Activated CD4-positive, alpha-beta memory T cell treated with anti-CD3 and anti-CD28 coated beads, Interleukin-2, amount 10 ng/mL, durations not matched to agents 7 days and 5 days (primary cell): ENCODE measurements at regions not wholly inside any gene's neighbourhood (a gene's known extent, or its start where the extent isn't known, plus 50 kb on each side); places are given as distances from the start of the nearest gene placed in this dataset.

Experiments used
- CTCF ChIA-PET: fragments of 350-600 bp; sonication (Branson Sonifier 250); formaldehyde crosslinking; loops from one replicate; lab custom pipeline; 2021; ENCODE audit warnings: antibody characterized with exemption, inconsistent platforms; lab: Charles Lee
- POLR2A ChIA-PET: fragments of 350-600 bp; sonication (Branson Sonifier 250); formaldehyde crosslinking; loops from one replicate; lab custom pipeline; 2021; ENCODE audit warnings: antibody characterized with exemption; lab: Charles Lee
- DNase-seq: peaks from one replicate; pipeline ENCODE4 v3.0.0-alpha.2; 2020
- H3K27ac Mint-ChIP-seq: one replicate; pipeline ENCODE4 v1.8.0; 2021; ENCODE audit warnings: mild to moderate bottlenecking, mixed read lengths
- H3K27me3 Mint-ChIP-seq: one replicate; pipeline ENCODE4 v1.8.0; 2021; ENCODE audit warnings: mixed read lengths
- H3K36me3 Mint-ChIP-seq: one replicate; pipeline ENCODE4 v1.8.0; 2021; ENCODE audit warnings: low read depth, mixed read lengths
- H3K4me1 Mint-ChIP-seq: one replicate; pipeline ENCODE4 v1.8.0; 2021; ENCODE audit warnings: mixed read lengths
- H3K4me3 Mint-ChIP-seq: one replicate; pipeline ENCODE4 v1.8.0; 2021; ENCODE audit warnings: mild to moderate bottlenecking, mixed read lengths
- H3K9me3 Mint-ChIP-seq: one replicate; pipeline ENCODE4 v1.8.0; 2021; ENCODE audit warnings: mixed read lengths

GRCh38 chr3:190790185-190790584, 72.3 kb downstream of the GMNC start:
- H3K9me3 Mint-ChIP-seq: no peaks in the 10 kb centered on the region
- POLR2A ChIA-PET: no interaction called here

GRCh38 chr3:190786898-190787297, 75.6 kb downstream of the GMNC start:
- CTCF ChIA-PET: no interaction called here
- no peak overlapping the region for H3K4me3 Mint-ChIP-seq
- POLR2A ChIA-PET: no interaction called here
- no peaks in the 10 kb centered on the region for H3K9me3 Mint-ChIP-seq
- DNase-seq: no peak
- H3K27me3 Mint-ChIP-seq: no peaks in the 10 kb centered on the region
- no peaks in the 10 kb centered on the region for H3K36me3 Mint-ChIP-seq
- no peaks in the 10 kb centered on the region for H3K4me1 Mint-ChIP-seq
- H3K27ac Mint-ChIP-seq: no peak overlapping the region

More at GRCh38 chr3:190790185-190790584, 72.3 kb downstream of the GMNC start:
- DNase-seq: no peak
- H3K27ac Mint-ChIP-seq: no peak overlapping the region
- no peaks in the 10 kb centered on the region for H3K27me3 Mint-ChIP-seq
- no peak overlapping the region for H3K4me3 Mint-ChIP-seq
- H3K4me1 Mint-ChIP-seq: no peaks in the 10 kb centered on the region
- no peaks in the 10 kb centered on the region for H3K36me3 Mint-ChIP-seq
- CTCF ChIA-PET: interaction anchor here (1.0 kb wide), 1 partner anchor 93 kb away, joined by 3 read pairs; no protein-coding TSS in a partner anchor

- Mint-ChIP-seq H3K27me3 (no peaks in the 10 kb centered on the region), H3K9me3 (no peaks in the 10 kb centered on the region), H3K27ac (no peak overlapping the region), H3K4me1 (no peaks in the 10 kb centered on the region), H3K4me3 (no peak overlapping the region), H3K36me3 (no peaks in the 10 kb centered on the region)
- DNase-seq: no peak
- ChIA-PET POLR2A (no interaction called here), CTCF (no interaction called here)
Measured at GRCh38 chr3:190785047-190785446, 77.4 kb downstream of the GMNC start.

GRCh38 chr3:190780524-190780923, 82.0 kb downstream of the GMNC start:
- H3K9me3 Mint-ChIP-seq: no peaks in the 10 kb centered on the region
- ChIA-PET CTCF (no interaction called here), POLR2A (no interaction called here)
- no peaks in the 10 kb centered on the region for H3K36me3 Mint-ChIP-seq
- H3K27me3 Mint-ChIP-seq: no peaks in the 10 kb centered on the region
- no peak overlapping the region for H3K4me3 Mint-ChIP-seq
- H3K4me1 Mint-ChIP-seq: no peaks in the 10 kb centered on the region
- DNase-seq: no peak
- no peak overlapping the region for H3K27ac Mint-ChIP-seq

GRCh38 chr3:190774633-190775032, 87.9 kb downstream of the GMNC start:
- Mint-ChIP-seq H3K36me3 (no peaks in the 10 kb centered on the region), H3K27ac (no peak overlapping the region), H3K27me3 (no peaks in the 10 kb centered on the region), H3K4me3 (no peak overlapping the region), H3K9me3 (no peaks in the 10 kb centered on the region), H3K4me1 (no peaks in the 10 kb centered on the region)
- DNase-seq: no peak
- POLR2A ChIA-PET: no interaction called here
- CTCF ChIA-PET: no interaction called here

GRCh38 chr3:190773948-190774347, 88.5 kb downstream of the GMNC start:
- no peak overlapping the region for H3K27ac Mint-ChIP-seq
- H3K27me3 Mint-ChIP-seq: no peaks in the 10 kb centered on the region
- ChIA-PET CTCF (no interaction called here), POLR2A (no interaction called here)
- no peak overlapping the region for H3K4me3 Mint-ChIP-seq
- H3K36me3 Mint-ChIP-seq: no peaks in the 10 kb centered on the region
- H3K4me1 Mint-ChIP-seq: no peaks in the 10 kb centered on the region
- H3K9me3 Mint-ChIP-seq: no peaks in the 10 kb centered on the region
- no peak for DNase-seq

- Mint-ChIP-seq H3K27ac (no peak overlapping the region), H3K27me3 (no peaks in the 10 kb centered on the region), H3K4me3 (no peak overlapping the region), H3K36me3 (no peaks in the 10 kb centered on the region), H3K4me1 (no peaks in the 10 kb centered on the region), H3K9me3 (no peaks in the 10 kb centered on the region)
- CTCF ChIA-PET: no interaction called here
- no peak for DNase-seq
- POLR2A ChIA-PET: no interaction called here
Measured at GRCh38 chr3:190772831-190773230, 89.7 kb downstream of the GMNC start.

GRCh38 chr3:190768891-190769290, 93.6 kb downstream of the GMNC start:
- Mint-ChIP-seq H3K36me3 (no peaks in the 10 kb centered on the region), H3K27me3 (no peaks in the 10 kb centered on the region), H3K9me3 (no peaks in the 10 kb centered on the region), H3K4me3 (no peak overlapping the region), H3K27ac (no peak overlapping the region), H3K4me1 (no peaks in the 10 kb centered on the region)
- ChIA-PET CTCF (interaction anchor here (0.5 to 0.7 kb wide), 2 partner anchors 8 to 807 kb away, joined by 3 to 5 read pairs; no protein-coding TSS in a partner anchor), POLR2A (no interaction called here)
- DNase-seq: no peak

- DNase-seq: no peak
- CTCF ChIA-PET: no interaction called here
- no peaks in the 10 kb centered on the region for H3K4me1 Mint-ChIP-seq
Measured at GRCh38 chr3:190767851-190768250, 94.6 kb downstream of the GMNC start.

GRCh38 chr3:190764231-190765134, 98.0 kb downstream of the GMNC start:
- ChIA-PET POLR2A (no interaction called here), CTCF (no interaction called here)
- Mint-ChIP-seq H3K27me3 (no peaks in the 10 kb centered on the region), H3K4me3 (no peak overlapping the region), H3K36me3 (no peaks in the 10 kb centered on the region), H3K4me1 (no peaks in the 10 kb centered on the region), H3K9me3 (no peaks in the 10 kb centered on the region), H3K27ac (no peak overlapping the region)
- no peak for DNase-seq

More at GRCh38 chr3:190767851-190768250, 94.6 kb downstream of the GMNC start:
- Mint-ChIP-seq H3K36me3 (no peaks in the 10 kb centered on the region), H3K27ac (no peak overlapping the region), H3K4me3 (no peak overlapping the region), H3K9me3 (no peaks in the 10 kb centered on the region), H3K27me3 (no peaks in the 10 kb centered on the region)
- POLR2A ChIA-PET: no interaction called here

- Mint-ChIP-seq H3K4me3 (no peak overlapping the region), H3K36me3 (no peaks in the 10 kb centered on the region), H3K4me1 (no peaks in the 10 kb centered on the region), H3K27me3 (no peaks in the 10 kb centered on the region), H3K9me3 (no peaks in the 10 kb centered on the region), H3K27ac (no peak overlapping the region)
- no peak for DNase-seq
- POLR2A ChIA-PET: no interaction called here
- CTCF ChIA-PET: no interaction called here
Measured at GRCh38 chr3:190762801-190763200, 99.7 kb downstream of the GMNC start.

- no peaks in the 10 kb centered on the region for H3K36me3 Mint-ChIP-seq
- no peaks in the 10 kb centered on the region for H3K9me3 Mint-ChIP-seq
- H3K27me3 Mint-ChIP-seq: no peaks in the 10 kb centered on the region
- no peak overlapping the region for H3K4me3 Mint-ChIP-seq
- no peak overlapping the region for H3K27ac Mint-ChIP-seq
- DNase-seq: no peak
- CTCF ChIA-PET: no interaction called here
- no peaks in the 10 kb centered on the region for H3K4me1 Mint-ChIP-seq
- POLR2A ChIA-PET: no interaction called here
Measured at GRCh38 chr3:190747571-190747970, 114.9 kb downstream of the GMNC start.

- CTCF ChIA-PET: no interaction called here
- Mint-ChIP-seq H3K4me3 (no peak overlapping the region), H3K9me3 (no peaks in the 10 kb centered on the region), H3K4me1 (no peaks in the 10 kb centered on the region), H3K27me3 (no peaks in the 10 kb centered on the region), H3K36me3 (no peaks in the 10 kb centered on the region), H3K27ac (no peak overlapping the region)
- DNase-seq: no peak
- POLR2A ChIA-PET: no interaction called here
Measured at GRCh38 chr3:190746986-190747385, 115.5 kb downstream of the GMNC start.

- Mint-ChIP-seq H3K27me3 (no peaks in the 10 kb centered on the region), H3K9me3 (no peaks in the 10 kb centered on the region), H3K27ac (no peak overlapping the region), H3K36me3 (no peaks in the 10 kb centered on the region), H3K4me1 (no peaks in the 10 kb centered on the region), H3K4me3 (no peak overlapping the region)
- ChIA-PET CTCF (no interaction called here), POLR2A (no interaction called here)
- no peak for DNase-seq
Measured at GRCh38 chr3:190746531-190746930, 116.0 kb downstream of the GMNC start.
